Loucy (cell line): ENCODE measurements at regions not wholly inside any gene's neighbourhood (a gene's known extent, or its start where the extent isn't known, plus 50 kb on each side); places are given as distances from the start of the nearest gene placed in this dataset.

Source experiments
- H2AFZ ChIP-seq: fragments of 200-600 bp; sonication (generic); 2 replicates; pipeline ENCODE4 v1.6.0; 2016; ENCODE audit warnings: antibody characterized with exemption, mild to moderate bottlenecking, low read length, moderate library complexity
- H3F3A ChIP-seq: fragments of 200-600 bp; 2 replicates; pipeline ENCODE4 v1.6.0; 2016; ENCODE audit warnings: antibody characterized with exemption, low read depth, mild to moderate bottlenecking
- H3K27me3 ChIP-seq: fragments of 200-600 bp; sonication (generic); 2 replicates; pipeline ENCODE4 v1.6.1; 2014; ENCODE audit warnings: low read length, mild to moderate bottlenecking; ENCODE audit not compliant: insufficient read depth, poor library complexity, severe bottlenecking
- H3K36me3 ChIP-seq: fragments of 200-600 bp; sonication (generic); 2 replicates; pipeline ENCODE4 v1.6.1; 2016; ENCODE audit warnings: low read length; ENCODE audit not compliant: insufficient read depth
- H3K4me1 ChIP-seq: fragments of 200-600 bp; sonication (generic); 2 replicates; pipeline ENCODE4 v1.5.1; 2014; ENCODE audit warnings: low read length, mild to moderate bottlenecking; ENCODE audit not compliant: insufficient read depth, poor library complexity, severe bottlenecking
- H3K4me2 ChIP-seq: fragments of 200-600 bp; sonication (generic); 2 replicates; pipeline ENCODE4 v1.6.0; 2014; ENCODE audit warnings: antibody characterized with exemption, low read length, low read depth, mild to moderate bottlenecking; ENCODE audit not compliant: poor library complexity, severe bottlenecking
- H3K4me3 ChIP-seq: fragments of 200-600 bp; sonication (generic); 2 replicates; pipeline ENCODE4 v1.5.1; 2014; ENCODE audit warnings: low read length, mild to moderate bottlenecking, mixed read lengths; ENCODE audit not compliant: poor library complexity, severe bottlenecking
- H3K79me2 ChIP-seq: fragments of 200-600 bp; sonication (generic); 2 replicates; pipeline ENCODE4 v1.6.1; 2014; ENCODE audit warnings: low read length; ENCODE audit not compliant: insufficient read depth
- H3K9ac ChIP-seq: fragments of 200-600 bp; sonication (generic); 2 replicates; pipeline ENCODE4 v1.6.0; 2014; ENCODE audit warnings: mild to moderate bottlenecking, low read depth, low read length, moderate library complexity; ENCODE audit not compliant: poor library complexity, severe bottlenecking
- H3K9me2 ChIP-seq: fragments of 200-600 bp; sonication (generic); replicated peaks from 2 replicates; pipeline ENCODE4 v1.6.1; 2016; ENCODE audit warnings: low read depth, low read length, mixed read lengths
- H3K9me3 ChIP-seq: fragments of 200-600 bp; sonication (generic); 2 replicates; pipeline ENCODE4 v1.6.1; 2014; ENCODE audit warnings: mild to moderate bottlenecking, antibody characterized with exemption, low read length, low read depth; ENCODE audit not compliant: insufficient read depth
- H4K20me1 ChIP-seq: fragments of 200-600 bp; sonication (generic); 2 replicates; pipeline ENCODE4 v1.6.0; 2014; ENCODE audit warnings: antibody characterized with exemption, low read length, mild to moderate bottlenecking; ENCODE audit not compliant: insufficient read depth, poor library complexity, severe bottlenecking
- CTCF ChIP-seq: fragments of 200-600 bp; sonication (generic); conservative IDR thresholded peaks from 2 replicates; pipeline ENCODE4 v1.5.1; 2014; ENCODE audit warnings: mild to moderate bottlenecking, antibody characterized with exemption, low read length
- EZH2phosphoT487 ChIP-seq: fragments of 200-600 bp; IDR thresholded peaks from 2 replicates; pipeline ENCODE4 v1.6.1; 2018; ENCODE audit warnings: antibody characterized with exemption, mild to moderate bottlenecking, moderate library complexity, borderline replicate concordance

- Histone ChIP-seq H3K9me2 (no peaks in the 10 kb centered on the region), H3K9me3 (no peaks in the 10 kb centered on the region), H3K27me3 (no peaks in the 10 kb centered on the region), H3K79me2 (no peaks in the 10 kb centered on the region), H3K4me1 (no peaks in the 10 kb centered on the region), H3K4me2 (no peak overlapping the region), H3F3A (no peaks in the 10 kb centered on the region), H3K9ac (no peak overlapping the region), H4K20me1 (no peaks in the 10 kb centered on the region), H2AFZ (no peak overlapping the region), H3K4me3 (no peak overlapping the region), H3K36me3 (no peaks in the 10 kb centered on the region)
- TF ChIP-seq EZH2phosphoT487 (no peak), CTCF (no peak)
Measured at GRCh38 chr4:164383358-164384220, 370.3 kb upstream of the SMIM31 start.

- Histone ChIP-seq H3K9me3 (no peaks in the 10 kb centered on the region), H3K4me1 (no peaks in the 10 kb centered on the region), H3K9ac (no peak overlapping the region), H3K27me3 (no peaks in the 10 kb centered on the region), H3K79me2 (no peaks in the 10 kb centered on the region), H3K36me3 (no peaks in the 10 kb centered on the region), H2AFZ (no peak overlapping the region), H3K4me3 (no peak overlapping the region), H3F3A (no peaks in the 10 kb centered on the region), H3K4me2 (no peak overlapping the region), H3K9me2 (no peaks in the 10 kb centered on the region), H4K20me1 (no peaks in the 10 kb centered on the region)
- TF ChIP-seq CTCF = no peak
- TF ChIP-seq EZH2phosphoT487 = no peak
Measured at GRCh38 chr4:164384416-164384815, 369.5 kb upstream of the SMIM31 start.

- Histone ChIP-seq H3F3A (no peaks in the 10 kb centered on the region), H2AFZ (no peak overlapping the region)
- no peak for TF ChIP-seq CTCF
Measured at GRCh38 chr4:164396439-164396838, 357.5 kb upstream of the SMIM31 start.

More at GRCh38 chr4:164396439-164396838, 357.5 kb upstream of the SMIM31 start:
- Histone ChIP-seq H4K20me1 (no peaks in the 10 kb centered on the region), H3K9me3 (no peaks in the 10 kb centered on the region), H3K4me3 (no peak overlapping the region), H3K4me1 (no peaks in the 10 kb centered on the region), H3K79me2 (no peaks in the 10 kb centered on the region), H3K4me2 (no peak overlapping the region), H3K27me3 (no peaks in the 10 kb centered on the region), H3K36me3 (no peaks in the 10 kb centered on the region), H3K9me2 (no peaks in the 10 kb centered on the region), H3K9ac (no peak overlapping the region)
